ENCODE measurements at regions not wholly inside any gene's neighbourhood (a gene's known extent, or its start where the extent isn't known, plus 50 kb on each side); places are given as distances from the start of the nearest gene placed in this dataset.

- no peak overlapping the region for H2AK5ac ChIP-seq (ENCODE audit: low read depth, low read length)
- FAIRE-seq (no peak), DNase-seq (ENCODE audit: low read depth in 1 of 2, low spot score in 2 of 2) (no peak)
- H4K91ac ChIP-seq (replicated peaks; ENCODE audit: insufficient read length, low read length) = no peak overlapping the region
- 96% methylated on average over 4 of the region's 4 CpGs; no CpG with 5 or more reads in 1 of the 2 experiments for WGBS, 2 experiments (ENCODE audit: extremely low coverage in 1 of 2, insufficient coverage in 1 of 2, insufficient read length in 1 of 2, insufficient replicate concordance in 2 of 2, low coverage in 1 of 2, low lambda C conversion rate in 2 of 2, missing lambda C conversion rate in 1 of 2)
- H3K4me1 ChIP-seq (replicated peaks in 1 of 4; ENCODE audit: control insufficient read depth in 3 of 4, insufficient read depth in 4 of 4, low read length in 3 of 4) = peaks cover 3 to 13% (median 10%) of the 10 kb centered on the region in 4 experiments; a peak in 5 of 7 replicates
- ChIA-PET CTCF (ENCODE audit: partially characterized antibody) (no interaction called here), POLR2A (ENCODE audit: partially characterized antibody) (no interaction called here)
- H3K4me3 ChIP-seq (ENCODE audit: extremely low read depth in 1 of 4, insufficient read depth in 2 of 4, low read depth in 3 of 4, low read length in 4 of 4) = no peak overlapping the region
- H3K56ac ChIP-seq (replicated peaks; ENCODE audit: insufficient read length, low read depth, low read length) = no peak overlapping the region
- no peak overlapping the region; the same call in 1 of the 2 replicates for H2BK12ac ChIP-seq (ENCODE audit: low read depth, low read length)
- H3K79me1 ChIP-seq (ENCODE audit: low read depth, low read length) = no peaks in the 10 kb centered on the region
- no peak overlapping the region for H3K27ac ChIP-seq (ENCODE audit: low read depth, low read length)
- H4K8ac ChIP-seq (ENCODE audit: extremely low read depth, insufficient read depth, low read length) = no peak overlapping the region
- H4K20me1 ChIP-seq (replicated peaks in 1 of 2; ENCODE audit: control insufficient read depth in 1 of 2, insufficient read depth in 2 of 2, low read length in 2 of 2) = no peaks in the 10 kb centered on the region
- H3K9ac ChIP-seq (replicated peaks in 1 of 4; ENCODE audit: extremely low read depth in 1 of 4, low read depth in 3 of 4, low read length in 3 of 4) = no peak overlapping the region
- no peaks in the 10 kb centered on the region; a peak in 1 of 7 replicates for H3K27me3 ChIP-seq (replicated peaks in 1 of 4; ENCODE audit: control insufficient read depth in 3 of 4, extremely low read depth in 1 of 4, insufficient read depth in 3 of 4, low read length in 3 of 4)
- H2BK20ac ChIP-seq (ENCODE audit: low read length) = no peak overlapping the region
- no peak overlapping the region for H4K5ac ChIP-seq (ENCODE audit: insufficient read length, low read depth, low read length)
- no peak overlapping the region for H2BK120ac ChIP-seq (replicated peaks; ENCODE audit: low read depth, low read length)
- no peak overlapping the region for H3K4me2 ChIP-seq (ENCODE audit: insufficient read depth in 1 of 2, low read depth in 2 of 2, low read length in 2 of 2)
- H3K9me3 ChIP-seq (ENCODE audit: insufficient read depth in 2 of 2, low read depth in 1 of 2, low read length in 1 of 2) = no peaks in the 10 kb centered on the region
- H2BK5ac ChIP-seq (ENCODE audit: low read depth, low read length) = no peak overlapping the region
- H2AFZ ChIP-seq (ENCODE audit: low read length) = no peak overlapping the region
- no peak overlapping the region for H3K4ac ChIP-seq (replicated peaks; ENCODE audit: insufficient read length, low read depth, low read length)
- no peak overlapping the region for H3K14ac ChIP-seq (ENCODE audit: insufficient read length)
- no peaks in the 10 kb centered on the region for H3K36me3 ChIP-seq (ENCODE audit: control insufficient read depth in 2 of 4, insufficient read depth in 4 of 4, low read length in 3 of 4)
- H2BK15ac ChIP-seq (ENCODE audit: low read length) = no peak overlapping the region; the same call in 1 of the 2 replicates
- 0 out of 2 replicates have a peak, but pooled peaks cover 3% of the 10 kb centered on the region for H3K23me2 ChIP-seq (ENCODE audit: low read depth, low read length)
- H3K79me2 ChIP-seq (ENCODE audit: control insufficient read depth in 1 of 2, insufficient read depth in 2 of 2, low read length in 2 of 2) = no peaks in the 10 kb centered on the region
- H3K23ac ChIP-seq (ENCODE audit: insufficient read length) = no peak overlapping the region
- H3K18ac ChIP-seq (ENCODE audit: extremely low read depth, low read length) = no peak overlapping the region
- TF ChIP-seq ZNF274 (IDR thresholded peaks at IDR 0.05; ENCODE audit: borderline replicate concordance, extremely low read depth, low read length) = no peak
- no peak for TF ChIP-seq GABPA (IDR thresholded peaks at IDR 0.05; ENCODE audit: borderline replicate concordance, insufficient read depth, low read length)
- no peak for TF ChIP-seq E2F6 (IDR thresholded peaks at IDR 0.05)
- TF ChIP-seq SAP30 (IDR thresholded peaks at IDR 0.05; ENCODE audit: insufficient read depth, insufficient replicate concordance, low read length) = no peak
- TF ChIP-seq HDAC6 (IDR thresholded peaks at IDR 0.05; ENCODE audit: low read depth, low read length) = no peak
- TF ChIP-seq BCL11A (IDR thresholded peaks at IDR 0.05; ENCODE audit: low read depth in 2 of 2, low read length in 2 of 2) = no peak
- no peak for TF ChIP-seq NRF1 (IDR thresholded peaks at IDR 0.05; ENCODE audit: low read depth, low read length)
- no peak for TF ChIP-seq BACH1 (IDR thresholded peaks at IDR 0.05; ENCODE audit: low read length)
- TF ChIP-seq, protein P1, sequence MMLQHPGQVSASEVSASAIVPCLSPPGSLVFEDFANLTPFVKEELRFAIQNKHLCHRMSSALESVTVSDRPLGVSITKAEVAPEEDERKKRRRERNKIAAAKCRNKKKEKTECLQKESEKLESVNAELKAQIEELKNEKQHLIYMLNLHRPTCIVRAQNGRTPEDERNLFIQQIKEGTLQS (IDR thresholded peaks at IDR 0.05; ENCODE audit: insufficient read depth, low read depth, low read length) = no peak
- TF ChIP-seq JUND (IDR thresholded peaks at IDR 0.05; ENCODE audit: low read length) = no peak
- no peak for TF ChIP-seq KDM4A (IDR thresholded peaks at IDR 0.05; ENCODE audit: low read depth, low read length, severe bottlenecking)
- TF ChIP-seq POLR2AphosphoS5 (IDR thresholded peaks at IDR 0.05; ENCODE audit: low read depth, low read length) = no peak
- no peak for TF ChIP-seq RXRA (IDR thresholded peaks at IDR 0.05; ENCODE audit: insufficient read depth, low read depth, low read length)
- no peak for TF ChIP-seq YY1 (IDR thresholded peaks at IDR 0.05; ENCODE audit: low read depth, low read length)
Observed at GRCh38 chr11:112828421-112828820, 132.8 kb upstream of the NCAM1 start.

Data from H1 (cell line).